ENCODE measurements at regions not wholly inside any gene's neighbourhood (a gene's known extent, or its start where the extent isn't known, plus 50 kb on each side); places are given as distances from the start of the nearest gene placed in this dataset.
A peak's percentile ranks its signal among the peaks of the same experiment; 100 is the strongest.

GRCh38 chr6:14622085-14622484 is 504.5 kb downstream of the CD83 start:
- no peak for DNase-seq (ENCODE audit: extremely low read depth in 1 of 2, low read depth in 1 of 2)

GRCh38 chr6:14622909-14623505 is 505.4 kb downstream of the CD83 start:
- no peak for DNase-seq (ENCODE audit: extremely low read depth in 1 of 2, low read depth in 1 of 2)

- no peak for DNase-seq (ENCODE audit: extremely low read depth in 1 of 2, low read depth in 1 of 2)
Measured at GRCh38 chr6:14625173-14625895, 507.8 kb downstream of the CD83 start.

DNA sequence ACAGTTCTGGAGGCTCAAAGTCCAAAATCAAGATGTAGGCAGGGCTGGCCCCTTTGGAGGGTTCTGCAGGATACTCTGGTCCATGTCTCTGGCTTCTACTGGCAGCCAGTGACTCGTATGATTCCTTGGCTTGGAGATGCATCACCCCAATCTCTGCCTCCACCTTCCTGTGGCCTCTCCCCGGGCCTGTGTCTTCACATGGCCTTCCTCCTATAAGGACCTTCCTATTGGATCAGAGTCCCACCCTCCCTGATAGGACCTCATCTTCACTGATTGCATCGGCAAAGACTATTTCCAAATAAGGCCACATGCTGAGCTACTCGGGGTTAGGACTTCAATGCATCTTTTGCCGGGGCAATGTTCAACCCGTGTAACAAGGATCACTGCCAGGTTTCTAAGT is 509.0 kb downstream of the CD83 start:
- DNase-seq (ENCODE audit: extremely low read depth in 1 of 2, low read depth in 1 of 2), result no peak

GRCh38 chr6:14630016-14630415 is 512.4 kb downstream of the CD83 start:
- DNase-seq (ENCODE audit: extremely low read depth in 1 of 2, low read depth in 1 of 2), result no peak

DNA sequence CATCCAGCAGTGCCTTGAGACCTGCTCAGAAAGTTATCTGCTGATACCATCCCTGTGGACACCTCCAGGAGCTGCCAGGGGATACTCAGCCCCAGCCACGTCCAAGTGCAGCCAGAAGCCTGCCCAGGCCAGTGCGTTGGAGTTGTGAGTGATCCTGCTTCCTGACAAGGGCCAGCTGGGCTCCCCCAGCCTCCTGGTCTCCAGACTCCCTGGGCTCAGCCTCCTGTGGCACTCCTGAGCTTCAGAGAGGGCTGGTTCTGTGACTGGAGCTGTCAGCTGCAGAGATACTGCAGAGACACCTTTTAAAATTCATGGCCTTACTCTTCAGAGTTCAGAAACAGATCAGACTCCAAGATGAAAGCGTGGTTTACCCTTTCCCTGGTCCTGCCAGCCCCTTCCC is 515.9 kb downstream of the CD83 start:
- DNase-seq (ENCODE audit: extremely low read depth in 1 of 2, low read depth in 1 of 2), result no peak

DNA sequence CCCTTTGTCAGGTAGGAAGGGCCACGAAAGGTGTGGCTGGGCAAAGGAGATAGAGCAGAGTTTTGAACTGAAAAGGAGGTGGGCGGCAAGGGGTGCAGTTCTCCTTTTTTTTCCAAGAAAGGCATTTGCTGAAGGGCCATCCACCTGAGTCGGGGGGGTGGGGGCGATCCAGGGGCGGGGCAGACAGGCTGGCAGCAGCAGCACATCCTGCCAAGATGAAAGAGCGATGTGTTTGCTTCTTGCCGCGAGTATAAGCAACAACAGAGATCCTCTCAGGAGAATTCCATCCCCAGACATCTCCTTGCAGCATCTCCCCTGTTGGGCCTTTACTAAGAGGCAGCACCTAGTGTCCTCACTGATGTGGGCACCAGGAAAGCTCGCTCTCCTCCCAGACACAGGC is 516.5 kb downstream of the CD83 start:
- DNase-seq (ENCODE audit: extremely low read depth in 1 of 2, low read depth in 1 of 2), result no peak

DNA sequence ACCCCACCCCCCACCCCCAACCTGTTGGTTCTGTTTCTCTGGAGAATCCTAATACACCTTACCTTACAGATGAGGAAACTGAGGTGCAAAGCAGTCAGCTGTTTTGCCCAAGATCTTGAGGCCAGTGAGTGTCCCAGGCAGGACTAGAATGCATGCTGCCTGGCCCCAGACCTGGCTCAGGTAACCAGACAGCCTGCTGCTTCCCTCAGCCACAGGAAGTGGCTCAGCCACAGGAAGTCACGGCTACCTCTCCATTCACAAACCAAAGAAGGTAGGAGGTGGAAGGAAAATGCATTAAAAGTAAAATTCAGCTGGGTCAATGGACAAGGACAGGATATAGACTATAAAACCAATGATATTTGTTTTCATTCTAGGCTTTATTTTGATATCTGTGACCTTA is 517.6 kb downstream of the CD83 start:
- peak in 1 of 2 donors; percentile 16 for DNase-seq (ENCODE audit: extremely low read depth in 1 of 2, low read depth in 1 of 2)

DNA sequence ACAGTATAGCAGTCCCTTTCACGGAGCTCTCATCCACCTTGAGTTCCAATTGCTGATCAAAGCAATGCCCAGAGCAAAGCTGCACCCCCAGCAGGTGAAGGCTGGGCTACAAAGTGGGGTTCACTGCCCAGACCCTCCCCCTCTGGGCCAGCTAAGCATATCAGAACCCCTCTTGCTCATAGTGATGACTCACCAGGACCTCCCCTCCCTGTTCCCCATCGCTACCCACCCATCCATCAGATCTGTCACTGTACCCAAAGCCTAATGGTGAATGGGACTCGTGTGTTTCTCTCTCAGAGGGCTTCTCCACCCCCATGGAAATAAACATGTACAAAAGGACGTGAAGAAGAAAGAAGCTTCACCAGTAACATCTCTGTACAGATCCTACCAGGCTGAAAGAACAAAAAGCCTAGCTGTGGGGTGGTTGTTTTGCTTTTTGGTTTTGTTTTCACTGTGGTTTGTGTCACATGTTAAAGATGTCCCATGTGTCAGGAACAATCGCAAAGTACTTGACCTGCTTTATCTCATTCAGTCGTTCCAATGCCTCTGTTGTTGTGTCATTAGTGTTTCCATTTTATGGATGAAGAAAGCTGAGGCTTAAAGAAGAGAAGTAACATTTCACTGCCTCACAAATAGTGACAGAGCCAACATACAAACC is 518.5 kb downstream of the CD83 start:
- no peak for DNase-seq (ENCODE audit: extremely low read depth in 1 of 2, low read depth in 1 of 2)

- no peak for DNase-seq (ENCODE audit: extremely low read depth in 1 of 2, low read depth in 1 of 2)
Measured at GRCh38 chr6:14638435-14638905, 520.9 kb downstream of the CD83 start.

DNA sequence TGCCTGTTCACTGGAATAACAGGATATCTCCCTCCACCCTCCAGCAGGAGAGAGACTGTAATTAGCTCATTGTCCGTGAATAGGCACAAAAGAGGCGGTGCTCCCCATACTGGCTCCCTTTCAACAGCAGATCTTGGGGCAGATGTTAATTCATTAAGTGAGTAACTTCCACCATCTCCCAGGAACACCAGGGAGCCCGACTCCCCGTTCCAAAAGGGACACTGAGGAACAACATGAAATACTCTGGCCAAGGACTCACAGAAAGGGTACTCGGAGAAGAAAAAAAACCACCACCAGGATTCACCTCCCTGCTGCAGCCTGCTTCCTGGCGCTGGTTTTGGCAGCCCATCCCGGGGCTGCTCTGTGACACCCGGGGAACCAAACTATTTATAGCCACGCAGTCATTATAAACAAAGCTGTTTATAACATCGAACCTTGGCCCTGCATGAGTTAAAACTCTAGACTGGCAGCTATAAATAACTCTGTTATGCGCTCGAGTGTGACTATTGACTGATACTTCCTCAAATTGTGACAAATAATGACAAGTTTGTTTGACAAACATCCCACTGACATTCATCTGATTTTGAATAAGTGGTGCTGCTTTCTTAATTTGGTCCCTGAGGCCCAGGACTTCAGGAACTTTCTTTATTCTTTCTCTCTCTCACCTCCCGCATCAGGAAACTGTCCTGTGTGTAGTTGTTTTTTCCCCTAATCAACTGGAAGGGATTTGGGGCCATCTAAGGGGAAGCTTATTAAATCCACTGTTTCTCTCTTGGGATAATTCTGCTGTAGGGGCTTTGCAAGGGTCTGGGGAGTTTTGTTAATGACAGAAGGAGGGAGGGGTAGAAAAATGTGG is 521.6 kb downstream of the CD83 start:
- DNase-seq (ENCODE audit: extremely low read depth in 1 of 2, low read depth in 1 of 2), result no peak

GRCh38 chr6:14639983-14640599 is 522.5 kb downstream of the CD83 start:
- no peak for DNase-seq (ENCODE audit: extremely low read depth in 1 of 2, low read depth in 1 of 2)

- no peak for DNase-seq (ENCODE audit: extremely low read depth in 1 of 2, low read depth in 1 of 2)
Measured at GRCh38 chr6:14640631-14641030, 523.1 kb downstream of the CD83 start.

- DNase-seq (ENCODE audit: extremely low read depth in 1 of 2, low read depth in 1 of 2), result no peak
Measured at GRCh38 chr6:14641423-14642135, 524.0 kb downstream of the CD83 start.

GRCh38 chr6:14642136-14642505 is 524.5 kb downstream of the CD83 start:
- DNase-seq (ENCODE audit: extremely low read depth in 1 of 2, low read depth in 1 of 2), result no peak

DNA sequence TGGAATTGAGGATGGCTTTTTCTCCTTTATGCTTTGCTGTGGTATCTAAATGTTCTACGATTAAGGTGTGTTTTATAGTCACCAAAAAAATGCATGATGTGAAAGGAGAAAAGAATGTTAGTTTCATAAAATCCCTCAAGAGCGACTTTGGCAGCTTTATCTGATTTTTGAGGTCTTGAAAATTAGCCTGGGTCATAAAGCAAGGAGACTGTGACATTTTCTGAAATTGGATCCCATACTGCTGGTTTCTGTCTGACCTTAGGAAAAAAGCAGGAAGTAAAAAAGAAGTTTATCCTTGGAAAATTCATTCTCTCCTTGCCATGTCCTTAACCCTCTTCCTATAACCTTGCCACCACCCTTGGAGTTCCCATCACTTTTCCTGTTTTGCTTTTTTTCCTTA is 525.3 kb downstream of the CD83 start:
- no peak for DNase-seq (ENCODE audit: extremely low read depth in 1 of 2, low read depth in 1 of 2)

DNA sequence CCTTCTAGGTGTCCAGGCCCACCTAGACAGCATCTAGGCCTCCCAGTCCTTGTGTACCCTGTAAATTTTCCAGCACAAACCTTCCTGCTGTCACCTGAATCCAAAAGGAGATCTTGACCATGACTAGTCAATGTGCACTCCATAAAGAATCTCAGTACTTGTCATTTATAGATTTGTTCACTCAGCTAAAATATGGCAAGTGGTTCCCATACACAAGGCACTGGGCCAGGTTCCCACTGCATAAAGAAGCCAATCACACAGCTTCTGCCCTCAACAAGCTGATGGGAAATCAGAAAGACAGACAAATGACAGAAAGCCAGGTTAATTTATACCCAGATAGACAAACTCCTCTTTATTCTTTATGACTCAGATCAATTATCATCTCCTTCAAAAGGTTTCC is 526.8 kb downstream of the CD83 start:
- DNase-seq (ENCODE audit: extremely low read depth in 1 of 2, low read depth in 1 of 2), result no peak

DNA sequence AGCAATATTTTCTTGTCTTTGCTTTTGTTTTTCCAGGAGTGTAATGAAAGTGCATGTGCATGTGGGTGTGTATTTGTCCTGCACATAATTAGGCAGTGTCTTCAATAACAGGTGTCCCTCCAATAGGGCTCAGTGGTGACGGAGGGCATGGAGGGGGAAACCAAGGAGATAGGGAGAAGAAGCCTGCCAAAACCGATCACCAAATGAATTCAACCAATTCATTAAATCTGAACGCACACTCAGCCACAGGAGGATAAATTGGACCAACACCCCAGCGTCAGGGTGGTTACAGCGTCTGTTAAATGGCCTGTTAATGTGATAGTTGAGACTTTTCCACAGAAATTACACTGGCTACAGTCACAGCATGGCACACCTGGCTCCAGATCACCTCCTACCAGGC is 527.6 kb downstream of the CD83 start:
- DNase-seq (ENCODE audit: extremely low read depth in 1 of 2, low read depth in 1 of 2), result no peak

- no peak for DNase-seq (ENCODE audit: extremely low read depth in 1 of 2, low read depth in 1 of 2)
Measured at GRCh38 chr6:14645841-14646240, 528.3 kb downstream of the CD83 start.

DNA sequence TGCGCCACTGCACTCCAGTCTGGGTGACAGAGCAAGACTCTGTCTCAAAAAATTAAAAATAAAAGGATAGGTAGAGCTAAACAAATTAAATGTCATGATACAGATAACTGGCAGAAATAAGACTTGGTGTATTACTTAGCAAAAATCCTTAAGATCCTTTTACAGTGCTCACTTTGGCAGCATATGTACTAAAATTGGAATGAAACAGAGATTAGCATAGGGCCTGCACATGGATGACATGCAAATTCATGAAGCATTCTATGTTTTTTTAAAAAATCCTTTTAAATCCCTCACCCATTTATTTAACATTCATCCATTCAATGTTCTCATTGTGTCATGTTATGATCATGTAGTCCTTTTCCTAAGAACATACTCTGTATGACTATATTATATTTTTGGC is 528.8 kb downstream of the CD83 start:
- no peak for DNase-seq (ENCODE audit: extremely low read depth in 1 of 2, low read depth in 1 of 2)
